CD4-positive, CD25-positive, alpha-beta regulatory T cell (primary cell): ENCODE measurements at regions not wholly inside any gene's neighbourhood (a gene's known extent, or its start where the extent isn't known, plus 50 kb on each side); places are given as distances from the start of the nearest gene placed in this dataset.
"Not testable (repeated sequence)": the region's sequence is repeated elsewhere in the genome, so short reads cannot be mapped to it uniquely, and the experiment has no call there.

Source experiments
- ATAC-seq, 2 donors: fragments of 150-1000 bp; cut with Tn5 transposase; one replicate each; pipeline ENCODE4 v1.10.0; 2021; ENCODE audit warnings: low read depth in 2 of 2, moderate number of reproducible peaks in 2 of 2, moderate library complexity in 1 of 2
- DNase-seq, 3 donors: peaks; one replicate each; pipeline versions ENCODE4 v3.0.0 to v3.0.0-alpha.2; 2012 to 2022; ENCODE audit warnings: mixed read lengths in 1 of 3
- H3K27ac ChIP-seq: one replicate; pipeline ENCODE4 v1.7.0; 2013; ENCODE audit warnings: mild to moderate bottlenecking, low read length; ENCODE audit not compliant: insufficient read depth, poor library complexity, severe bottlenecking
- H3K27me3 ChIP-seq: one replicate; pipeline ENCODE4 v1.7.0; 2013; ENCODE audit warnings: low read length; ENCODE audit not compliant: control insufficient read depth, insufficient read depth
- H3K36me3 ChIP-seq: one replicate; pipeline ENCODE4 v1.7.0; 2013; ENCODE audit warnings: mild to moderate bottlenecking, low read length, moderate library complexity; ENCODE audit not compliant: control insufficient read depth, insufficient read depth
- H3K4me1 ChIP-seq: 2 replicates; pipeline ENCODE4 v1.7.0; 2013; ENCODE audit warnings: mild to moderate bottlenecking, low read length; ENCODE audit not compliant: insufficient read depth, control insufficient read depth, poor library complexity, severe bottlenecking
- H3K4me3 ChIP-seq: one replicate; pipeline ENCODE4 v1.7.0; 2013; ENCODE audit warnings: low read depth, mild to moderate bottlenecking, low read length, moderate library complexity
- H3K9me3 ChIP-seq, 2 experiments: 1 replicate in 1 of 2; 2 replicates in 1 of 2; pipeline ENCODE4 v1.7.0; 2013; ENCODE audit warnings: low read length in 2 of 2, mild to moderate bottlenecking in 1 of 2, moderate library complexity in 1 of 2; ENCODE audit not compliant: control insufficient read depth in 2 of 2
- H3K27ac Mint-ChIP-seq, 3 donors: one replicate each; pipeline ENCODE4 v1.8.0; 2020 to 2022; ENCODE audit warnings: mild to moderate bottlenecking in 3 of 3, mixed read lengths in 3 of 3, moderate library complexity in 2 of 3
- H3K27me3 Mint-ChIP-seq: one replicate; pipeline ENCODE4 v1.8.0; 2022; ENCODE audit warnings: mild to moderate bottlenecking, mixed read lengths
- H3K36me3 Mint-ChIP-seq: one replicate; pipeline ENCODE4 v1.8.0; 2020; ENCODE audit warnings: mixed read lengths
- H3K4me1 Mint-ChIP-seq, 4 donors: one replicate each; pipeline ENCODE4 v1.8.0; 2020 to 2022; ENCODE audit warnings: mixed read lengths in 4 of 4, mild to moderate bottlenecking in 1 of 4
- H3K4me3 Mint-ChIP-seq, 4 donors: one replicate each; pipeline ENCODE4 v1.8.0; 2020 to 2022; ENCODE audit warnings: mild to moderate bottlenecking in 4 of 4, mixed read lengths in 4 of 4, moderate library complexity in 3 of 4
- H3K9me3 Mint-ChIP-seq, 7 donors: one replicate each; pipeline ENCODE4 v1.8.0; 2020 to 2022; ENCODE audit warnings: mixed read lengths in 7 of 7, mild to moderate bottlenecking in 3 of 7, moderate library complexity in 2 of 7

GRCh38 chr6:49151033-49151432 is 312.0 kb downstream of the MMUT start:
- no peaks in the 10 kb centered on the region for H3K27me3 Mint-ChIP-seq
- Histone ChIP-seq H3K4me3 (no peak overlapping the region), H3K4me1 (no peaks in the 10 kb centered on the region), H3K27me3 (no peaks in the 10 kb centered on the region), H3K27ac (no peak overlapping the region), H3K9me3 (no peaks in the 10 kb centered on the region), H3K36me3 (no peaks in the 10 kb centered on the region)
- H3K4me3 Mint-ChIP-seq = peak overlapping the region in 1 of 4 donors; percentile 16
- DNase-seq (no peak), ATAC-seq (no peak)
- no peaks in the 10 kb centered on the region for H3K36me3 Mint-ChIP-seq
- no peak overlapping the region for H3K27ac Mint-ChIP-seq
- peaks cover 0 to 34% (median 9%) of the 10 kb centered on the region in 7 donors for H3K9me3 Mint-ChIP-seq
- no peaks in the 10 kb centered on the region for H3K4me1 Mint-ChIP-seq

GRCh38 chr6:49145280-49145679 is 317.8 kb downstream of the MMUT start:
- Mint-ChIP-seq H3K4me1 (no peaks in the 10 kb centered on the region), H3K9me3 (peaks cover 0 to 37% (median 14%) of the 10 kb centered on the region in 7 donors), H3K4me3 (no peak overlapping the region), H3K36me3 (no peaks in the 10 kb centered on the region), H3K27ac (no peak overlapping the region), H3K27me3 (no peaks in the 10 kb centered on the region)
- DNase-seq (no peak), ATAC-seq (no peak)
- no peak overlapping the region for H3K27ac ChIP-seq
- no peaks in the 10 kb centered on the region for H3K36me3 ChIP-seq
- no peak overlapping the region for H3K4me3 ChIP-seq
- no peaks in the 10 kb centered on the region for H3K27me3 ChIP-seq
- no peaks in the 10 kb centered on the region for H3K9me3 ChIP-seq
- no peaks in the 10 kb centered on the region for H3K4me1 ChIP-seq

- H3K27me3 ChIP-seq = no peaks in the 10 kb centered on the region
- no peak overlapping the region for H3K27ac ChIP-seq
- ATAC-seq = no peak
- no peak for DNase-seq
- H3K9me3 ChIP-seq = no peaks in the 10 kb centered on the region
- Mint-ChIP-seq H3K4me1 (no peaks in the 10 kb centered on the region), H3K36me3 (no peaks in the 10 kb centered on the region), H3K27ac (no peak overlapping the region), H3K9me3 (peaks cover 0 to 23% (median 5%) of the 10 kb centered on the region in 7 donors), H3K27me3 (no peaks in the 10 kb centered on the region), H3K4me3 (no peak overlapping the region)
- no peak overlapping the region for H3K4me3 ChIP-seq
- H3K4me1 ChIP-seq = no peaks in the 10 kb centered on the region
- H3K36me3 ChIP-seq = no peaks in the 10 kb centered on the region
Observed at GRCh38 chr6:49142421-49143151, 320.5 kb downstream of the MMUT start.

- H3K4me1 ChIP-seq = no peaks in the 10 kb centered on the region
- DNase-seq (no peak), ATAC-seq (no peak)
- H3K9me3 ChIP-seq = no peaks in the 10 kb centered on the region
- no peak overlapping the region for H3K27ac ChIP-seq
- Mint-ChIP-seq H3K4me3 (no peak overlapping the region), H3K36me3 (no peaks in the 10 kb centered on the region), H3K27me3 (no peaks in the 10 kb centered on the region), H3K27ac (no peak overlapping the region), H3K4me1 (no peaks in the 10 kb centered on the region), H3K9me3 (peaks cover 3 to 23% (median 7%) of the 10 kb centered on the region in 7 donors)
- H3K27me3 ChIP-seq = no peaks in the 10 kb centered on the region
- no peak overlapping the region for H3K4me3 ChIP-seq
- H3K36me3 ChIP-seq = no peaks in the 10 kb centered on the region
Observed at GRCh38 chr6:49121970-49122369, 341.1 kb downstream of the MMUT start.

GRCh38 chr6:49118478-49118877 is 344.6 kb downstream of the MMUT start:
- no peak for ATAC-seq
- Histone ChIP-seq H3K4me3 (no peak overlapping the region), H3K9me3 (no peaks in the 10 kb centered on the region), H3K36me3 (no peaks in the 10 kb centered on the region), H3K4me1 (no peaks in the 10 kb centered on the region), H3K27me3 (no peaks in the 10 kb centered on the region), H3K27ac (no peak overlapping the region)
- Mint-ChIP-seq H3K36me3 (no peaks in the 10 kb centered on the region), H3K4me1 (no peaks in the 10 kb centered on the region), H3K27me3 (no peaks in the 10 kb centered on the region), H3K4me3 (no peak overlapping the region), H3K27ac (no peak overlapping the region), H3K9me3 (peaks cover 1 to 23% (median 3%) of the 10 kb centered on the region in 7 donors)
- DNase-seq = no peak

GRCh38 chr6:49110916-49111315 is 352.1 kb downstream of the MMUT start:
- no peaks in the 10 kb centered on the region for H3K27me3 Mint-ChIP-seq
- no peaks in the 10 kb centered on the region for H3K27me3 ChIP-seq
- H3K4me3 Mint-ChIP-seq = no peak overlapping the region
- H3K36me3 Mint-ChIP-seq = no peaks in the 10 kb centered on the region
- no peaks in the 10 kb centered on the region for H3K4me1 Mint-ChIP-seq
- H3K9me3 Mint-ChIP-seq = peaks cover 0 to 12% (median 3%) of the 10 kb centered on the region in 7 donors
- H3K27ac ChIP-seq = no peak overlapping the region
- H3K9me3 ChIP-seq = no peaks in the 10 kb centered on the region
- no peak overlapping the region for H3K27ac Mint-ChIP-seq
- no peaks in the 10 kb centered on the region for H3K4me1 ChIP-seq
- no peak for DNase-seq
- no peaks in the 10 kb centered on the region for H3K36me3 ChIP-seq
- no peak overlapping the region for H3K4me3 ChIP-seq
- no peak for ATAC-seq

- not testable (repeated sequence) for H3K27me3 Mint-ChIP-seq
Observed at GRCh38 chr6:49097664-49098063, 365.4 kb downstream of the MMUT start.

GRCh38 chr6:49097116-49097515 is 365.9 kb downstream of the MMUT start:
- H3K4me1 Mint-ChIP-seq = no peaks in the 10 kb centered on the region
- no peaks in the 10 kb centered on the region for H3K36me3 Mint-ChIP-seq
- no peaks in the 10 kb centered on the region for H3K27me3 Mint-ChIP-seq
- H3K27ac Mint-ChIP-seq = no peak overlapping the region
- Histone ChIP-seq H3K27me3 (no peaks in the 10 kb centered on the region), H3K36me3 (no peaks in the 10 kb centered on the region), H3K27ac (no peak overlapping the region), H3K4me3 (no peak overlapping the region), H3K9me3 (no peaks in the 10 kb centered on the region), H3K4me1 (no peaks in the 10 kb centered on the region)
- no peak for ATAC-seq
- H3K4me3 Mint-ChIP-seq = no peak overlapping the region
- DNase-seq = no peak
- peaks cover 0 to 13% (median 5%) of the 10 kb centered on the region in 7 donors for H3K9me3 Mint-ChIP-seq

More at GRCh38 chr6:49097664-49098063, 365.4 kb downstream of the MMUT start:
- DNase-seq, H3K27ac ChIP-seq, H3K36me3 ChIP-seq, H3K4me1 ChIP-seq, H3K27ac Mint-ChIP-seq, H3K4me3 ChIP-seq, ATAC-seq, H3K4me3 Mint-ChIP-seq, H3K36me3 Mint-ChIP-seq, H3K4me1 Mint-ChIP-seq, H3K9me3 ChIP-seq, H3K27me3 ChIP-seq: not testable (repeated sequence)
- H3K9me3 Mint-ChIP-seq = peaks cover 0 to 13% (median 2%) of the 10 kb centered on the region in 7 donors
